ENCODE measurements at regions not wholly inside any gene's neighbourhood (a gene's known extent, or its start where the extent isn't known, plus 50 kb on each side); places are given as distances from the start of the nearest gene placed in this dataset.
"Not testable (repeated sequence)": the region's sequence is repeated elsewhere in the genome, so short reads cannot be mapped to it uniquely, and the experiment has no call there.

DNA sequence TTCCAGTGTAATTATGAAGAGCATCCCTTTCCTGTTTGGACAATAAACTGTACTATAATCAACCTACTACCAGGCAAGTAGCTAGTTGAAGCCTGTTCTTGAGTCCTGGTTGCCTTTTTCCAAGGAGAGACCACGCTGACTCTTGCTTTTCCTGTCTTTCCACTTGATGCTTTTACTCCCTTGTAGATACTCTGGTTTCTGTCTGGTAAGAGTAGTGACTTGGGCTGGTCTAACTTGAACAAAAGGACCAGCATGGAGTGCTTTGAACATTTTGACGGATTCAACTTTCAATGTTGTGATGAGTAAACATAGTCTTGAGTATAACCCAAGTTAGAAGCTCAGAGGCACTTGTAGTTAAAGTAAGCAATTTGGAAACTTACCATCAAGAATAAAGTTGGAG lies 464.3 kb downstream of the GADD45G start:
- Histone ChIP-seq H3K9ac (ENCODE audit: low read depth in 1 of 3, low read length in 3 of 3) (no peak overlapping the region), H3K36me3 (ENCODE audit: control insufficient read depth in 3 of 3, insufficient read depth in 3 of 3, low read length in 3 of 3) (no peaks in the 10 kb centered on the region), H3K27me3 (ENCODE audit: control insufficient read depth in 3 of 3, insufficient read depth in 3 of 3, low read length in 3 of 3) (peaks cover 0 to 2% (median 0%) of the 10 kb centered on the region in 3 donors), H3K4me3 (ENCODE audit: low read length in 3 of 3) (no peak overlapping the region), H3K27ac (ENCODE audit: low read depth, low read length) (no peak overlapping the region), H3K9me3 (ENCODE audit: control insufficient read depth in 3 of 3, low read length in 3 of 3) (no peaks in the 10 kb centered on the region), H3K4me1 (ENCODE audit: control insufficient read depth in 3 of 3, insufficient read depth in 3 of 3, low read length in 3 of 3) (no peaks in the 10 kb centered on the region)

DNA sequence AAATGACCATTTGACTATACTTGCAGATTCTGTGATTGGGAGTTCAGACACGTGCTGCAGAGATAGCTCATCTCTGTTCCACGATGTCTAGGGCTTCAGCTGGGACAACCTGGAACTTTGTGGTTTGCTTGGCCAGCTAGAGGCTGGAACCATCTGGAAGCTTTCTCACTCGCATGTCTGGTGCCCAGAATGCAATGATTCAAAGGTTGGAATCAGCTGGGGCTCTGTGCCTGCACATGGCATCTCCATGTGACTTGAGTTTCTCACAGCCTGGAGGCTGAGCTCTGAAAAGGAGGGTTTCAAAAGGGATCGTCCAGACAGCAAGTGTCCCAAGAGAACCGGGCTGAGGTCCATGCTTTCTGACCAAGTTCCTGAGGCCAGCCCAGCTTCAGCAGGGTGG lies 465.2 kb downstream of the GADD45G start:
- Histone ChIP-seq H3K4me1 (ENCODE audit: control insufficient read depth in 3 of 3, insufficient read depth in 3 of 3, low read length in 3 of 3) (no peaks in the 10 kb centered on the region), H3K9me3 (ENCODE audit: control insufficient read depth in 3 of 3, low read length in 3 of 3) (no peaks in the 10 kb centered on the region), H3K27ac (ENCODE audit: low read depth, low read length) (no peak overlapping the region), H3K9ac (ENCODE audit: low read depth in 1 of 3, low read length in 3 of 3) (no peak overlapping the region), H3K36me3 (ENCODE audit: control insufficient read depth in 3 of 3, insufficient read depth in 3 of 3, low read length in 3 of 3) (no peaks in the 10 kb centered on the region), H3K4me3 (ENCODE audit: low read length in 3 of 3) (no peak overlapping the region), H3K27me3 (ENCODE audit: control insufficient read depth in 3 of 3, insufficient read depth in 3 of 3, low read length in 3 of 3) (peaks cover 0 to 2% (median 0%) of the 10 kb centered on the region in 3 donors)

- H3K36me3 ChIP-seq (ENCODE audit: control insufficient read depth in 3 of 3, insufficient read depth in 3 of 3, low read length in 3 of 3) = no peaks in the 10 kb centered on the region
Observed at GRCh38 chr9:90070469-90070868, 465.7 kb downstream of the GADD45G start.

DNA sequence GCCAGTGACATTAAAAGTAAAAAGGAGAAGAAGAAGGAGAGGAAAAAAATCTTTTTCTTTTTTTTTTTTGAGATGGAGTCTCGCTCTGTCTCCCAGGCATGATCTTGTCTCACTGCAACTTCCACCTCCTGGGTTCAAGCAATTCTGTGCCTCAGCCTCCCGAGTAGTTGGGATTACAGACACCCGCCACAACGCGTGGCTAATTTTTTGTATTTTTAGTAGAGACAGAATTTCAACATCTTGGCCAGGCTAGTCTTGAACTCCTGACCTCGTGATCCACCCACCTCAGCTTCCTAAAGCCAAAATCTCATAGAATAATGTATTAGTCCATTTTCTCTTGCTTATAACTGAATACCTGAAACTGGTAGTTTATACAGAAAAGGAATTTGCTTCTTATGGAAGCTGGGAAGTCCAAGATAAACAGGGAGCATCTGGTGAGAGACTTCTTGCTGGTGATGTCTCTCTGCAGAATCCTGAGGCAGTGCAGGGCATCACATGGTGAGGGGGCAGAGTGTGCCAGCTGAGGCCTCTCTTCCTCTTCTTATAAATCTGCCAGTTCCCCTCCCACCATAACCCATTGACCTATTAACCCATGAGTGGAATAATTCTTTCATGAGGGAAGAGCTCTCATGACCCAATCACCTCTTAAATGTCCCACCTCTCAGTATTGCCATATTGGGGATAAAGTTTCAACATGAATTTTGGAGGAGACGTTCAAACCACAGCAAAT lies 466.3 kb downstream of the GADD45G start:
- H3K36me3 ChIP-seq (ENCODE audit: control insufficient read depth in 3 of 3, insufficient read depth in 3 of 3, low read length in 3 of 3) = no peaks in the 10 kb centered on the region
- H3K4me3 ChIP-seq (ENCODE audit: low read length in 3 of 3) = no peak overlapping the region
- no peak overlapping the region for H3K27ac ChIP-seq (ENCODE audit: low read depth, low read length)
- peaks cover 0 to 2% (median 0%) of the 10 kb centered on the region in 3 donors for H3K27me3 ChIP-seq (ENCODE audit: control insufficient read depth in 3 of 3, insufficient read depth in 3 of 3, low read length in 3 of 3)
- H3K9ac ChIP-seq (ENCODE audit: low read depth in 1 of 3, low read length in 3 of 3) = no peak overlapping the region
- H3K9me3 ChIP-seq (ENCODE audit: control insufficient read depth in 3 of 3, low read length in 3 of 3) = no peaks in the 10 kb centered on the region
- H3K4me1 ChIP-seq (ENCODE audit: control insufficient read depth in 3 of 3, insufficient read depth in 3 of 3, low read length in 3 of 3) = no peaks in the 10 kb centered on the region

More at GRCh38 chr9:90070469-90070868, 465.7 kb downstream of the GADD45G start:
- Histone ChIP-seq H3K4me3 (ENCODE audit: low read length in 3 of 3) (no peak overlapping the region), H3K27ac (ENCODE audit: low read depth, low read length) (no peak overlapping the region), H3K27me3 (ENCODE audit: control insufficient read depth in 3 of 3, insufficient read depth in 3 of 3, low read length in 3 of 3) (peaks cover 0 to 2% (median 0%) of the 10 kb centered on the region in 3 donors), H3K9me3 (ENCODE audit: control insufficient read depth in 3 of 3, low read length in 3 of 3) (no peaks in the 10 kb centered on the region), H3K4me1 (ENCODE audit: control insufficient read depth in 3 of 3, insufficient read depth in 3 of 3, low read length in 3 of 3) (no peaks in the 10 kb centered on the region), H3K9ac (ENCODE audit: low read depth in 1 of 3, low read length in 3 of 3) (no peak overlapping the region)

DNA sequence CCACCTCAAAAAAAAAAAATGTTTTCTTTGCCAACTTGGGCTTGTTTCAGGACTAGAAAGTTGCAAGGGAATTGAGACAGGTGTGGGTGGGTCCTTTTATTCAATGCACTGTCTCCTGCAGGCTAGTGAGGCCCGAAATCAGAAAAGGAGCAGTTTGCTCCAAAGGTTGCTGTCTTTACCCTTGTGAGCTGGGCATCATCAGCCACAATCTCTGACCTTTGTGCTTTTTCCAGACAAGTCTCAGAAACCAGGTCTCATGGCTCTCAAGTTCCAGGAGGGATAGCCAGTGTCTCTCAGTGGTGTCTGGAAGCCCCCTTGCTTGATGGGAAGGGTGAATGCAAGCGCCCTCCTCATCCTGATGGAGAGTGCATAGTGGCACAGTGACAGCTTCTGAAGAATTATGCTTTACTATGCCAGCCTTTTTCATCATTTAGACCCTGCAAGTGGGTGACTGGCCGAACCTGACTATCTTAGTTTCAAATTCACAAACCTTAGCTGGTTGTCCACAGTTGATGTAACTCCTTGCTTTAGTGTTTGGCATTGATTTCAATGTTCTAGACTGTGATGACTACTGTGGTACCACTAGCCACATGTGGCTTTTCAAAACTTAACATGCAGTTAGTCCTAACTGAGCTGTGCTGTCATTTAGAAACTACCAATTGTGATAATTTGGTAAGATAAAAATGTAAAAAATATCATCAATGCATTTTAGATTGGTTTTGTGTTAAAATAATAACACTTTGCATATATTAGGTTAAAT lies 468.6 kb downstream of the GADD45G start:
- H3K27me3 ChIP-seq (ENCODE audit: control insufficient read depth in 3 of 3, insufficient read depth in 3 of 3, low read length in 3 of 3) = peaks cover 0 to 3% (median 2%) of the 10 kb centered on the region in 3 donors
- H3K9ac ChIP-seq (ENCODE audit: low read depth in 1 of 3, low read length in 3 of 3) = no peak overlapping the region
- H3K27ac ChIP-seq (ENCODE audit: low read depth, low read length) = no peak overlapping the region
- H3K4me3 ChIP-seq (ENCODE audit: low read length in 3 of 3) = no peak overlapping the region
- H3K9me3 ChIP-seq (ENCODE audit: control insufficient read depth in 3 of 3, low read length in 3 of 3) = no peaks in the 10 kb centered on the region
- no peaks in the 10 kb centered on the region for H3K4me1 ChIP-seq (ENCODE audit: control insufficient read depth in 3 of 3, insufficient read depth in 3 of 3, low read length in 3 of 3)
- no peaks in the 10 kb centered on the region for H3K36me3 ChIP-seq (ENCODE audit: control insufficient read depth in 3 of 3, insufficient read depth in 3 of 3, low read length in 3 of 3)

DNA sequence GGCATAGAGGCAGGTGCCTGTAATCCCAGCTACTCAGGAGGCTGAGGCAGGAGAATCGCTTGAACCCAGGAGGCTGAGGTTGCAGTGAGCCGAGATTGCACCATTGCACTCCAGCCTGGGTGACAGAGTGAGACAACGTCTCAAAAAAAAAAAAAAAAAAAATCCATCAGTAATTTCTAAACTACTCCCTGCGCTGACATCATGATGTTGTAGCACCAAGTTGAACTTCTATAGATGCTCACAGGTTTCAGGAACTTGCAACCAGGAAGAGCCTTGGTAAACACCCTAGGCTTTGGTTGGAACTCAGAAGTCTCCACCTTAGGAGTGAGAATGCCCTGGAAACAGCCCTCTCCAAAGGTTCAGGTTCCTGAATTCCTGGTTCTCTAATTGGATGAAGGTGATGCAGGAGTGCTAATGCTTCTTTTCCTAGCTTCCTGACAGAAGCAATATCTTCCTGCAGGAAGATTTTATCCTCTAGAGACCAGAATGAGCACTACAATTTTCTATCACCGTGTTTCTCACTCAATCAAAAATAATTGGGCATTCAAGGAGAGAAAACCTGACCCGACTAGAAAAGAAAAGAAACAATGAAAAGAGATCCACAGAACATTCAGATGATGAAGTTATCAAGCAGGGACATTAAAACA lies 469.6 kb downstream of the GADD45G start:
- Histone ChIP-seq H3K9me3 (ENCODE audit: control insufficient read depth in 3 of 3, low read length in 3 of 3) (no peaks in the 10 kb centered on the region), H3K9ac (ENCODE audit: low read depth in 1 of 3, low read length in 3 of 3) (no peak overlapping the region)

DNA sequence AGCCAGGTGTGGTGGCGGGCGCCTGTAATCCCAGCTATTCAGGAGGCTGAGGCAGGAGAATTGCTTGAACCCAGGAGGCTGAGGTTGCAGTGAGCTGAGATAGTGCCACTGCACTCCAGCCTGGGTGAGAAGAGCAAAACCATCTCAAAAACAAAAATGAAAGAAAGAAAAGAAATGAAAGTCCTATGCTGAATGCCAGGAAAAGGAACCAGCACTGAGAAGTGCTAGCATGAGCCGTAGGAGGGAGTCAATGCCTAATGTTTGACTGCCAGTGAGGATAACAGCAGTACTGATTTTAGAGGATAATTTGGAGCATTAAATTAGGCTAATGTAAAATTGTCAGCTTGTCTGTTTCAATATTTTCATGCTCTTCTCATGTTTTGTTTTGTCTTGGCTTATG lies 472.8 kb downstream of the GADD45G start:
- not testable (repeated sequence) for H3K27ac ChIP-seq (ENCODE audit: low read depth, low read length); H3K9ac ChIP-seq (ENCODE audit: low read depth in 1 of 3, low read length in 3 of 3); H3K4me1 ChIP-seq (ENCODE audit: control insufficient read depth in 3 of 3, insufficient read depth in 3 of 3, low read length in 3 of 3); H3K4me3 ChIP-seq (ENCODE audit: low read length in 3 of 3); H3K36me3 ChIP-seq (ENCODE audit: control insufficient read depth in 3 of 3, insufficient read depth in 3 of 3, low read length in 3 of 3); H3K27me3 ChIP-seq (ENCODE audit: control insufficient read depth in 3 of 3, insufficient read depth in 3 of 3, low read length in 3 of 3); H3K9me3 ChIP-seq (ENCODE audit: control insufficient read depth in 3 of 3, low read length in 3 of 3)

More for the DNA sequence above, 469.6 kb downstream of the GADD45G start:
- Histone ChIP-seq H3K4me1 (ENCODE audit: control insufficient read depth in 3 of 3, insufficient read depth in 3 of 3, low read length in 3 of 3) (no peaks in the 10 kb centered on the region), H3K36me3 (ENCODE audit: control insufficient read depth in 3 of 3, insufficient read depth in 3 of 3, low read length in 3 of 3) (no peaks in the 10 kb centered on the region), H3K27me3 (ENCODE audit: control insufficient read depth in 3 of 3, insufficient read depth in 3 of 3, low read length in 3 of 3) (peaks cover 0 to 3% (median 2%) of the 10 kb centered on the region in 3 donors), H3K27ac (ENCODE audit: low read depth, low read length) (no peak overlapping the region), H3K4me3 (ENCODE audit: low read length in 3 of 3) (no peak overlapping the region)

- Histone ChIP-seq H3K4me1 (ENCODE audit: control insufficient read depth in 3 of 3, insufficient read depth in 3 of 3, low read length in 3 of 3) (peaks cover 0 to 3% (median 3%) of the 10 kb centered on the region in 3 donors), H3K27ac (ENCODE audit: low read depth, low read length) (no peak overlapping the region), H3K36me3 (ENCODE audit: control insufficient read depth in 3 of 3, insufficient read depth in 3 of 3, low read length in 3 of 3) (no peaks in the 10 kb centered on the region), H3K9me3 (ENCODE audit: control insufficient read depth in 3 of 3, low read length in 3 of 3) (no peaks in the 10 kb centered on the region), H3K4me3 (ENCODE audit: low read length in 3 of 3) (no peak overlapping the region), H3K9ac (ENCODE audit: low read depth in 1 of 3, low read length in 3 of 3) (no peak overlapping the region), H3K27me3 (ENCODE audit: control insufficient read depth in 3 of 3, insufficient read depth in 3 of 3, low read length in 3 of 3) (peaks cover 0 to 6% (median 3%) of the 10 kb centered on the region in 3 donors)
Observed at GRCh38 chr9:90078988-90079421, 474.2 kb downstream of the GADD45G start.

GRCh38 chr9:90085633-90086032 lies 480.8 kb downstream of the GADD45G start:
- no peak overlapping the region for H3K27ac ChIP-seq (ENCODE audit: low read depth, low read length)
- no peaks in the 10 kb centered on the region for H3K36me3 ChIP-seq (ENCODE audit: control insufficient read depth in 3 of 3, insufficient read depth in 3 of 3, low read length in 3 of 3)
- no peaks in the 10 kb centered on the region for H3K9me3 ChIP-seq (ENCODE audit: control insufficient read depth in 3 of 3, low read length in 3 of 3)
- H3K27me3 ChIP-seq (ENCODE audit: control insufficient read depth in 3 of 3, insufficient read depth in 3 of 3, low read length in 3 of 3) = peaks cover 0 to 6% (median 0%) of the 10 kb centered on the region in 3 donors
- H3K4me1 ChIP-seq (ENCODE audit: control insufficient read depth in 3 of 3, insufficient read depth in 3 of 3, low read length in 3 of 3) = peaks cover 0 to 3% (median 3%) of the 10 kb centered on the region in 3 donors
- no peak overlapping the region for H3K4me3 ChIP-seq (ENCODE audit: low read length in 3 of 3)
- no peak overlapping the region for H3K9ac ChIP-seq (ENCODE audit: low read depth in 1 of 3, low read length in 3 of 3)

DNA sequence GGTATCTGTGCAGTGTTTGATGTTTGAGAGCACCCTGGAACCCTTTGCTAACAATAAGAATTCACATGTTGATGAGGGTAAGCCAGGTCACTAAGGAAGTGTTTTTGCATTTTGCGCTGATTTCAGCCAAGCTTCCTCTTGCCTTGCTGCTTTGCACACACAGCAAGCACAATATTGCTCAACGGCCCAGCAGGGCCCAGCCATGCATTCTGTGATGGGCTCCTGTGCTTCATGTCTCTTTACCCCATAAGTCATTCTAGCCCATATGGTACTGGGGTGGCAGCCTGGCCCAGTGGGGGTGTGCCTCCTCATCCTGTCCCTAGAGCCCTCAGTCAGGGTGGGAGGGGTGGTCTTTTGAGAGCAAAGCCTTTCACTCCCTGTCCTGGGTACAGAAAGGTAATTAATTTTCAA lies 481.3 kb downstream of the GADD45G start:
- Histone ChIP-seq H3K9me3 (ENCODE audit: control insufficient read depth in 3 of 3, low read length in 3 of 3) (no peaks in the 10 kb centered on the region), H3K27ac (ENCODE audit: low read depth, low read length) (no peak overlapping the region), H3K9ac (ENCODE audit: low read depth in 1 of 3, low read length in 3 of 3) (no peak overlapping the region), H3K36me3 (ENCODE audit: control insufficient read depth in 3 of 3, insufficient read depth in 3 of 3, low read length in 3 of 3) (no peaks in the 10 kb centered on the region), H3K4me3 (ENCODE audit: low read length in 3 of 3) (no peak overlapping the region), H3K27me3 (ENCODE audit: control insufficient read depth in 3 of 3, insufficient read depth in 3 of 3, low read length in 3 of 3) (peaks cover 0 to 6% (median 0%) of the 10 kb centered on the region in 3 donors), H3K4me1 (ENCODE audit: control insufficient read depth in 3 of 3, insufficient read depth in 3 of 3, low read length in 3 of 3) (peaks cover 0 to 3% (median 3%) of the 10 kb centered on the region in 3 donors)

All from skeletal muscle tissue (tissue), 3 donors.